NCI-H128 (cell line): ENCODE measurements at regions not wholly inside any gene's neighbourhood (a gene's known extent, or its start where the extent isn't known, plus 50 kb on each side); places are given as distances from the start of the nearest gene placed in this dataset.
"Not testable (repeated sequence)": the region's sequence is repeated elsewhere in the genome, so short reads cannot be mapped to it uniquely, and the experiment has no call there.

Source experiments
- DNase-seq: peaks from one replicate; lab custom pipeline; 2025; ENCODE audit not compliant: unreplicated experiment; lab: John Stamatoyannopoulos, UW

DNA sequence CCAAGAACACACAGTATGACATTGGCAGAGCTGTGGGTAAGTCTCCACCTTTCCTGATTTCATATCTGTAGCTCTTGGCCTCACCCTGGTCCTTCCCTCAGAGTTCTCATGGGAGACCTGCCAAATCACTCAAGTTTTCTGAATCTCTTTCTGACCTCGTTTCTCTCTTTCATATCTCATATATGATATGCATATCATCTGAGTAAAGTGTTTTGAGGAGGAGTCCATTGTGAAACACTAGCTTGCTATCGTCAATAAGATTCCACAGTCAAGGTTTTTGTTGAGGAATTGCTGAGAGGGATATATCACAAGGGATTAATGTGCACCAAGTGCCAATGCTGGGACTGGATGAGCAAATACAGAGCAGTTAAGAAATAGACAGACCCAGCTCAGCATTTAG is 739.2 kb downstream of the BRINP1 start:
- DNase-seq: no peak

DNA sequence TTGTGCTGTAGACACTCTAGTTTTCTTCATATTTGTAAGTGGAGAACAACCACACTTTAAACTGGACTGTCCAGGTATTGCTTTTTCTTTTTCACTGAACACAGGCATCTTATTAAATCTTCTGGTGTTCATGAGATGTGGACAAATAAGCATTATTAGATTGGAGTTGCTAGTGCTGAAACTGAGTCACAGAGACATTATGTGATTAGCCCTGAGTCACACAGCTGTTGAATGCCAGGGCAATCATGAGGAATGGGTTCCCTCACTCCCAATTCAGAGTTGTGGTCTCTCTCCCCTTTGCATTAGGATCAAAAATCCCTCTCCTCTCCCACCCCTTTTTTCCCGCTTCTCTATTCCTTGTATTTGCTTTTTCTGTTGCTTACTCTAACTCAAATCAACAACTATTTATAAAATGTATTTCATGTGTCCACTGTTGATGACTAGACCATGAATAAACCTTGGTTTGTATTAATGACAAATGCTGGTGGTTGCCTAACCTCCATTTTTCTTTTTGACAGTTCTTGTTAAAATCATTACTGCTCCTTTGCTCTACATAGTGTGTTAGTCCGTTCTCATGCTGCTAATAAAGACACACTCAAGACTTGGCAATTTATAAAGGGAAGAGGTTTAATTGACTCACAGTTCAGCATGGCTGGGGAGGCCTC is 738.2 kb downstream of the BRINP1 start:
- no peak for DNase-seq

DNA sequence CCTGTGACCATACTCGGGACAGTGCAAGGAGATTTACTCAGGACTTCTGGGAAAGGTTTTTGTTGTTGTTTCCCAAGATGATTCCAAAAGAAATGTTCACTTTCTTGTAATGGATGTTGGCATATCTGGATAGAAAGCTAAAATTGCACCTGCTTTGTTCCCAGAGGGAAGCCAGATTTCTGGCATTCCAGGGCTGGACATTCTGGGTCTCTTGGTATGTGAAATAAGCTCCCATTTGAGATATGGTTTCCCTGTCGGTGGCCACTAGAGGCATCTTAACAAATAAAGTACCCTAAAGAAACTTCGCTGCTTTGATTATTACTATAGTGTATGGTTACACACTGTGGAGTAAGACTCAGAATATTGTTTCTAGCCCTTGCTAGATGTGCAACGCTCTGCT is 737.3 kb downstream of the BRINP1 start:
- DNase-seq: no peak

DNA sequence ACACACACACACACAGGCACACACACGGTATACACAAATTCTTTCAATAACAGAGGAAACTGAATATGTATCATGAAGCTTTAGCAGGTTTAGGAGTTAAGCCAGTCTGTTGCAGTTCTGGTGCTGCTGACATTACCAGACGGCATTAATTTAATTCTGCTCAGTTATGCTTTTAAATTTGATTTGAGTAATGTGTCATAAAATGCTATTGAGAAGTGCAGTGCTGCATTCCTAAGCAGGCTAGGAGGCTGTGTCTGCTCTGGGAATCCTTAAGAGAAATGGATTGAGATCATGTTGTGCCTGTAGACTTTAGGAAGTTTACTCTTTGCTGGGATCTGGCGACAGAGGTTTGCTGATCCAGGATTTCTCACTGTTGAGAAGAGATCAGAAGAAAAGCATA is 733.8 kb downstream of the BRINP1 start:
- DNase-seq: no peak

DNA sequence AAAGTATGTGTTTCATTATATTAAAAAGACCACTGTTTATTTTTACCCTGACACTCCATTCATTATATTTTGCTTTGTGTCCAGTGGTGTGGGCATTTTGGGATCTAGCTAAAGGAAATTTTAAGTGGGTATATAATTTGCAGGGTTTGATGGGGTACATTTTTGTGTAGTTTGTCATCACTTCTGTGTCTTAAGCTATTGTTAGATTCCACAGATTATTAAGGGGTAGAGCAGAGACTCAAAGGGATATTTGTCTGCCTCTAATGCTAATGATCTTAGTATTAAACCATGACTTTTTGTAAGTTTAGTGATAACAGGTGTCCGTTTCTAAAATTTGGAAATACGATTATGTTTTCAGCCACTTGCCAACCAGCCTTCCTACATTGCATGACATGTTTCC is 731.6 kb downstream of the BRINP1 start:
- DNase-seq: no peak

DNA sequence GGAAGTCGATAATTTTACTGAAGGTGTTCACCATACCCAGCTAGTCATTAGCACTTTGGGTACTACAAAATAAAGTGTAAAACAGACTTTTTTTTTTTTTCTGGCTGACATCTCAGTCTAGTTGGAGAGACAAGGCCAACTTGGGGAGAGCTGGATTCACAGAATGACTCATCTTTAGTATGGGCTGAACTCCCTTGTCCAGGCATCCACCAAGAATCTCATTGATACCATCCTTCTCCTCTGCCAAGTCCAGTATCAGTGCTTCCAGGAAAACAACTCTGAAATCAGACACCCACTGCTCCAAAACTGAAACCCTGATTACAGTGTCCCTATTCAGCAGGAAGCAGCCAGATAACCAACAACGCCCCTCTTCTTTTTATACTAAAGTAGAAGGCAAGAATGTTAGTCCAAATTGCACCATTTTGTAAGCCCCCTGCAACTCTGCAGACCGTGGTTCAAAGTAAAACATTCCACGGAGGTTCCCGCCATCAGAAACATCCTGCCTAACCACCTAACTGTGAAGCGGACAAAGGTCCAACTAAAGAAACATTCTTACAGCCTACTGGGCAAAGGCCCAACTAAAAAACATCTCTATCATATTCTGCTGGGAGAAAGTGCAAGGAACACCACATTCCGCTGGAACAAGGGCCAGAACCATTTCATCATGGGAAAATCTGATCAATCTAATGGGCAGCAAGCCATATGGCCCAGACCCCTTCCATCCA is 728.2 kb downstream of the BRINP1 start:
- no peak for DNase-seq

DNA sequence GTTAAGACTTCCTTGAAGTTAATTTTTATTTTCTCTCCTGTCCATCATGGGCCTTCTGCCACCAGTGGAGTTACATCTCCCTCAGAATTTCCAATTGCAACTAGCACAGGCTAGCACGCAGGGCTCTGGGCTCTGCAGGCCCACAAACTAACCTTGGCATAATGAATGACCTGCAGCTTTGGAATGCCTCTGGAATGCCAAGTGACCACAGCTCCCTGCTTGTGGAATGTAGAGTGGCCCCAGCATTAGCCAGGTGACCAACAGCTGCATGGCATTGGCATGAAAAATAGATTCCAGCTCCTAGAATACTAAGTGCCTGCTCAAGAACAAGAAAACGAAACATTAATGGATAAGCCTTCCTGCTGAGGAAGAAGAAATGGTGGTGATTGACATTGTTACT is 726.1 kb downstream of the BRINP1 start:
- DNase-seq: no peak

DNA sequence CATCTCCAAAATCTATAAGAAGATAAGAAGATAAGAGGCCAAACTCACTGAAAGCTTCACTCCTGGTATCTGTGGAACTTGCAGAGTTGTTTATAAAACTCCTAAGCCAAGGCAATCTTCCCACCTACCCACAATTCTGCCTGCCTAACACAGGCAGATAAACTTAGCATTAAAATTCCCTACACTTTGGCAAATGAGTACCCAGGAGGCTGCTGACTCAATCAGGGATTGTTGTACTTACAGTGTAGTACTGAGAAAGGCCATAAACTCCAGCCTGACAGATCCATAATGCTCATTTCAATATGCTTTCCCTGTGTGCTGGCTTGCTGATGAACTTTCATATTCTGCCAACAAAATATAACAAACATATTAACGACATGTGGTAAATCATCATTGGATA is 725.2 kb downstream of the BRINP1 start:
- DNase-seq: no peak

DNA sequence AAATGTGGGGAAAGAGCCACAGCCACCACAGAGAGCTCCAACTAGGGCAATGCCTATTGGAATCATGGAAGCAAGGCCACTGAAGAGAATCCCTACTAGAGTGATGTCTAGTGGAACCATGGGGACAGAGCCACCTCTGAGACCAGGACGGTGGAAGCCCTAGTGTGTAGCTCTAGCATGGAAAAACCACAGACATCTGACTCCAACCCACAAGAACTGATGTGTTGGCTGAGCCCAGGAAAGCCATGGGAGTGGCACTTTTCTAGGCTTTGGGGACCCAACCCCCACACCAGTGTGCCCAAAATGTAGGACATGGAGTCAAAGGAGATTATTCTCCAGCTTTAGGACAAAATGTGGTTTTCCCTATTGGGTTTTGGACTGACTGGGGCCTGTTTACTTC is 721.9 kb downstream of the BRINP1 start:
- DNase-seq: no peak

DNA sequence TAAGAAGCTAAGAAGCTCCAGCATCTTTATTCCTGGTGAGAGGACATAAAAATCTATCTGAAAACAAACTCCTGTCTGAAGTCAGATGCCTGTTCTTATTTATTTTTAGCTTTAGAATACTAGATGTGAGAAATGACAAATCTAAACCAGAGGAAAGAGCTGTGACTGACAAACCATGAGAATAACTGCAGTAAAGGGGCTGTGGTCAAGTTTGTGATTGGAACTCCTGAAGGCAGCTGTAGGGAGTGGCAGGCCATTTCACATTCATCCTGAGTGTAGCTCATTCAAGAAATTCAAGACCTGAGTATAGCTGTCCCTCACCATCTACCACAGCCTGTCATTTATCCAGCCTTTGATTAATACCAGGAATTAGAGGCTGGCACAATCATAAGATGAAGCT is 718.8 kb downstream of the BRINP1 start:
- no peak for DNase-seq

DNA sequence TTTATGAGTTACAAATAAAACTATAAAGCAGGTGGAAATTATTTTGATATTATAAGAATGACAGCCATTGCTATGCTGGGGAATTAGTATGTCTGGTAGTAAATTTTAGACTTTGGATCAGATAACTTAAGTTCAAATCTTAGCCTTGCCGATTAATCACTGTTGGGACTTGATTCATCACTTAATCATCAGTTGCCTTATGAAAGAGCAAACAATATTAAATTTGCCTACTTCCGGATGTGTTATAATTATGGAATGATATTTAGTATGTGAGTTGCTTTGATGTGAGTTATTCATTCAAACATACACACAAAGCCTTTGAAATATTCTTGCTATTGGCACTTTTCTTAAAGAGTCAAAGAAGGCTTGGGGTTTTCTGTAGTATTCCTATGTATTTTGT is 717.7 kb downstream of the BRINP1 start:
- no peak for DNase-seq

DNA sequence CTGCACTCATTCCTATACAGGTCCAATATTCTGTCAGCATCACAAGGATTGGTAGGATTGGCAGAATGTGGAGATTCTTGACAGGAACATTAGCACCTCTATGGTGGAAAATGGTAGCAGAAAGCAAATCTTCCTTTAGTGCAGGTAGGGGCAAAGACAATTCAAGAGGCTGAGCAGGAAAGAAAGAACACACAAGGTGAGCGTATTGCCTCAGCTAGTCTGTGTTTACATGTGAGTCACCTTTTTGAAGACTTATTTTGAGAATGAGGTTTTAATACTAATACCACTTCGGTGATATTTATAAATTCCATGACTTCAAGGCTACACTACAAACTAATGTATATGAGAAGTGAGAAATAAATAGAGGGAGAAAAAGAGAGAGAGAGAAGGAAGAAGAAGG is 717.0 kb downstream of the BRINP1 start:
- no peak for DNase-seq

DNA sequence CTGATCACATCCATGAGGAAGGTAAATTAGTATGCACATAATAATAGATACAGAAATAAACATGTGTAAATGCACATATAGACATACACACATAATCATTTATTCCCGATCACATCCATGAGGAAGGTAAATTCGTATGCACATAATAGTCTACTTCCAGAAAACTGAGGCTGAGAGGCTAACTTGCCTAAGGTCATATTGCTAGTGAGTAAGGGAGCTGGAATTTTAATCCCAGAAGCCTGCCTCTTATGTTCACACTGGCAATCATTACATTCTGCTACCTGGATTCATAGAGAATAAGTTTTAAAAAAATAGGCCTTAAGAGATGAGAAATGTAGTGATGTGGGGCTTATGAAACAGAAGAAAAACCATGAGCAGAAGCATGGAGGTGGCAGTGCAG is 716.3 kb downstream of the BRINP1 start:
- no peak for DNase-seq

DNA sequence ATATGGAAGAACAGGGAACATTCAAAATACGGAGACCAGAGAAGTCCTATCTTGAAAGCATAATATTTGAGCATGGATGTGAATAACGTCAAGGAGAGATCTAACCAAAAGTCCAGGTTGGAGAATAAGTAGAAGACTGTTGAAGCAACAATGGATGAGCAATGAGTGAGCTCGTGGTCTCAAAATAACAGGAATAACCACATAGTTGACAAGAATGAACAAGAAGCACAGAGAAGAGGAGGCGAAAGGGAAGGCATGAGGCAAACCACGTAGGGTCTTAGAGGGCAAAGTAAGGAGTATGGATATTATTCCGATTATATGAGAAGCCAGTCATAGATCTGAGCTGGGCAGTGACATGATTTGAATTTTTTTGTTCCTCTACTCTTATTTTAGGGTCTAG is 710.2 kb downstream of the BRINP1 start:
- DNase-seq: no peak

DNA sequence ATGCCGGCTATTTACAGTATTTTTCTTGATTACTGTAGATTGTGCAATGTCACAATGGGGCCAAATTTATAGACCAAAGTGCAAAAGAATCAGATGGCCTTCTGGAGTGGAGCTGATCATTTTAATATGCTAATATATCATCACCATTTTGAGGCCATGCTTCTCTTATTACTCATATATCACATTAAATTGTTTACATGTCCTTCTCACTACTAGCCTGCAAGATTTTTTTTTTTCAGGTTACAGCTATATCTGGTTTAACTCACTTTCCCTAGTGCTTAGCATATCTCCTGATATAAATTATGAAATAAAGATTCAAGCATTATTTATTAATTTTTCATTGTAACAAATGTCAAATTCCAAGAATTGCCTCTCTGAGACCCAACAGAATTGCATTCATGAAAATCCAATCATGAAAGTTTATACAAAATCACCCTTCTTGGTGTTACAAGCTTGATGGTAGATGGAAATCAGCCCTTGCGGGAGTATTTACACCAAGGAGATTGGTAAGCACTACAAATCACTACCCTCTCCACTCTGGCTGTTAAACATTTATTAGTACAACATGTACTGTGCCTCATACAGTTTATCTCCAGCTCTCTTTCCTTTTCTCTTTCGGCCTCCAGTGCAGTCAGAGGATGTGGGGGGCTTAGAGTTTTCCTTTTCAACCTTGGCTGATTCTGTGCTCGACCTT is 703.9 kb downstream of the BRINP1 start:
- no peak for DNase-seq

DNA sequence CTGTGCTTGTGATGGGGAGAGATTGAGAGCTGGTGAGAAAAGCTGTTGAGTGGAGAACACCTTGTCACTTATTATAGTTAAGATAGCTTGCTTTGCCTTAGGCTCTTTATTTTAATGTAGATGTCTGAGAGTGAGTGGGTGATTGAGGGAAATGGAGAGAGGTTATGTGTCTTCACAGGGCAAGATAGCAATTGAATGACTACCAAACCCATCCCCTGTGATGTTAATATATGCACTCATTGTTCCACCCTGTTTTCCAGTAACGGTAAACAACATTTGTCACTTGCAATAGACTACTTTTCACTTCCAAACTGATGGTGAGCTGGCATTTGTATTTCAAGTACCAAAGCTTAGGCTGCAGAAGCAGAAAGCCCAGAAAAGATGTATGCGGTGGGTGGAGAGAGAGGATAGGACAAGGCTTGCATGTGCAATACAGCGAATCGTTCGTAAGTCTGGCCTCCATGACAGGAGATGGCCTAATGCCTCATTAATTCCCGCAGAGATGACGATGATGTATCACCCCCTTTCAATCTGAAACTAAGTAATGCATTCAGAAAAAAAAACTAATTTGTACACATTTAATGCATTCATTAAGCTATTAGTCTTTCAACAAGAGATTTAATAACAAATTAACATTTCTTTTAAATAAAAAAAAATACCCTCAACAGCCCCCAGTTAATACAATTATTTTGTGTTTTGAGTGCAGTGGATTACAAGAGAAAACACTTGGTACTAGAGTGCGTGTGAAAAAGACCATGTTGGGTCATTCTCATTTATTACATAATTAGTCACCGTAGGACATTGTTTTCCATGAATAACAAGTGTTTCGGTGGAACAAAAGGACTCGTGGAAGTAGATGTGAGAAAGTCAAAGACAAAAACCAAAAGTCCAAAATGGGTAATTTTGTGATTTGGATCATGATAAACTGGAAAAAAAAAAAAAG is 699.0 kb downstream of the BRINP1 start:
- DNase-seq: no peak

DNA sequence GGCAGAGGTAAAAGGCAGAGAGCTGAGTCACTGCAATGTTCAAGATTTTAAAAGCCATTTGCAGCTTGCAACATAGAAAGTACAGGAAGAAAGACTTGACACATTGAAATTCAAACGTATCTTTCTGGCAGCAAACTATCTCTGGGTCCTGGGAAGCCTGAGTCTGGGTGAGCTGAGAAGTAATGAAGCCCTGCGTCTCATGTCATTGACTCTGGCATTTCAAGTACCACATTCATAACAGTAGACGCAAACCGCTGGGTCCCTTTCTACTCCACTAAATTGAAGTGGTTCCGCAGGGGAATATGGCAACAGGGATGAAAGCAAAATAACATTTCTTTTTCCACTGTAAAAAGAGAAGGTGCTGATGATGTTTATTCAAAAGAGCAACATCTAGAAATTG is 694.3 kb downstream of the BRINP1 start:
- peak; percentile 71 for DNase-seq

DNA sequence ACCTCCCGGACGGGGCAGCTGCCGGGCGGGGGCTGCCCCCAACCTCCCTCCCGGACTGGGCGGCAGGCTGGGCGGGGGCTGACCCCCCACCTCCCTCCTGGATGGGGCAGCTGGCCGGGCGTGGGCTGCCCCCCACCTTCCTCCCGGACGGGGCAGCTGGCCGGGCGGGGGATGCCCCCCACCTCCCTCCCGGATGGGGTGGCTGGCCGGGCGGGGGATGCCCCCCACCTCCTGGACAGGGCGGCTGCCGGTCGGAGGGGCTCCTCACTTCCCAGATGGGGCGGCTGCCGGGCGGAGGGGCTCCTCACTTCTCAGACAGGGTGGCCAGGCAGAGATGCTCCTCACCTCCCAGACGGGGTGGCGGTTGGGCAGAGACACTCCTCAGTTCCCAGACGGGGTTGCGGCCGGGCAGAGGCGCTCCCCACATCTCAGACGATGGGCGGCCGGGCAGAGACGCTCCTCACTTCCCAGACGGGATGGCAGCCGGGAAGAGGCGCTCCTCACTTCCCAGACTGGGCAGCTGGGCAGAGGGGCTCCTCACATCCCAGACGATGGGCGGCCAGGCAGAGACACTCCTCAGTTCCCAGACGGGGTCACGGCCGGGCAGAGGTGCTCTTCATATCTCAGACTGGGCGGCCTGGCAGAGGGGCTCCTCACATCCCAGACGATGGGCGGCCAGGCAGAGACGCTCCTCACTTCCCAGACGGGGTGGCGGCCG is 691.1 kb downstream of the BRINP1 start:
- DNase-seq: not testable (repeated sequence)

DNA sequence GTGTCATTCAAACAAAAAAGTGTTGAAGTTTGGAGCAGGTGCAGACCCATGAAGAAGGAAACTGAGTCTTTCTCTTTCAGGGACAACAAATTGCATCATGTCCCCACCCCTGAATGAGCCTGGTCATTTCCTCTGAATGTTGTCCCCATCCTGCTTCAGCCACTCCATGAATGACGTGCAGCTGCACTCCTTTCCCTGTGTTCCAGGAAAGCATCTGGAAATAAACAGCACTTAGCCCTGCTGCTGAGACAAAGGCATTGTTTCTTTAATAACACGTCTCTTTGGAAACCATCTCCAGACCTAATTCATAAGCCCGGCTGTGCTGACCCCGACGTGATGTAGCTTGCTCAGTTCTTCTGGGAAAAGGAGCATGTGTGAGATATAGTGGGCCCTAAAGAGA is 682.3 kb downstream of the BRINP1 start:
- DNase-seq: peak; percentile 50

DNA sequence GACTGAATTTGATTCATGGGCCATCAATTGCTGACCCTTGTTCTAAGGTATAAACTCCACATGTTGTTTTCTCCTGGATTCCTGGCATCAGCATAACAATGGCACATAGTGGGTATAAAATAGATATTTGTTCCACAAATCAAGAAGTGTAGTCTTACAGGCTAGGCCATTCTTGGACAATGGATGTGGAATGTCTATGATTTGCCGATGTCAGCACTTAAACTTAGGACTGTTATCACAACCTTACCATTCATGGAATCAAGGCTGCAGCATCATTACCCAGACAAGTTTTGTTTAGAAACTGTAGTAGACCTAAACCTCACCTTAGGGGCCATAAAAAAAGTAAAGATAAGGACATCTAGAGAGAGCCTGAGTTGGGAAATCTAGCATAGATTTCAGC is 680.0 kb downstream of the BRINP1 start:
- no peak for DNase-seq

DNA sequence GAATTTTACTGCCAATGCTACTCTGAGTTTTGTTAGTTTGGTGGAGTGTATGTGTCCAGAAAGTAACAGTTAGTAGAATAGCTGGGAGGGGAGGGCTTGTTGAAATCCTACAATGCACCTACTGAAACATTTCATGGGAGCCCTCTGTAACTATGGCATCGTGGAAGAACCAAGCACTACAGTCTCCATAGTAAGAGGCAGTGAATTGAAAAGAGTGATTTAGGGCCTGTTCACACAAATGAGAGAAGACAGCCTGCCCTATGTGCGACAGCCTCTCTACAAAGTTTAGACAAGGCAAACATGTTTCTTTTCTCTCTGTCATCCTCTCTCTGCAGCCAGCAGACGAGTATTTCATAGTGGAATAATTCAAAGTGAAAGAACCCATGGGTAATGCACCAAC is 676.6 kb downstream of the BRINP1 start:
- DNase-seq: no peak
